Stomach (tissue), 4 donors: ENCODE measurements at regions not wholly inside any gene's neighbourhood (a gene's known extent, or its start where the extent isn't known, plus 50 kb on each side); places are given as distances from the start of the nearest gene placed in this dataset.

Experiments used
- EP300 ChIP-seq: sonication (generic); formaldehyde crosslinking; IDR thresholded peaks from one replicate; pipeline ENCODE4 v1.6.1; 2017; ENCODE audit warnings: antibody characterized with exemption
- TF ChIP-seq, protein P1 (sequence below), 7 experiments: fragments of 450-650 bp in 4 of 7; fragments of 200-600 bp in 3 of 7; sonication (generic) in 3 of 7; IDR thresholded peaks; one replicate each; pipeline ENCODE4 v1.5.1; 2016 to 2019; ENCODE audit warnings: antibody characterized with exemption in 7 of 7, control low read depth in 2 of 7, mild to moderate bottlenecking in 1 of 7

DNA sequence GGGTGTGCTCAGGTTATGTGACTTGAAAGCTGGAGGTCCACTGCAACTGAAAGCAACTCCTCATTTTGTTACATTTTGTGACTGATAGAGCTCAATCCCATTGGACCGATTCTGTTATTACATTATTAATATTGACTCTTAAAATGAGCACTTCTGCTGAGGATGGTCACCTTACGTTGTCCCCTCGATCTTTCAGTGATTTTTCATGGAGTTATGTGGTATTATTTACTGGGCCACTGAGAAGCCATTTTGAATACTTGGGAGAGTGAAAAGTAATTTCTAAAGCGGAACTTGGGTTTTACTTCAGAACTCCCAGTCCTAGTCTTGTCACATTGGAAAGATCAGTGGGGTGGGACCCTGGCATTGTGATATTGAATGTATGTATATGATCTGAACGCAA, 96.3 kb upstream of the FAM180A start:
- TF ChIP-seq, protein P1, sequence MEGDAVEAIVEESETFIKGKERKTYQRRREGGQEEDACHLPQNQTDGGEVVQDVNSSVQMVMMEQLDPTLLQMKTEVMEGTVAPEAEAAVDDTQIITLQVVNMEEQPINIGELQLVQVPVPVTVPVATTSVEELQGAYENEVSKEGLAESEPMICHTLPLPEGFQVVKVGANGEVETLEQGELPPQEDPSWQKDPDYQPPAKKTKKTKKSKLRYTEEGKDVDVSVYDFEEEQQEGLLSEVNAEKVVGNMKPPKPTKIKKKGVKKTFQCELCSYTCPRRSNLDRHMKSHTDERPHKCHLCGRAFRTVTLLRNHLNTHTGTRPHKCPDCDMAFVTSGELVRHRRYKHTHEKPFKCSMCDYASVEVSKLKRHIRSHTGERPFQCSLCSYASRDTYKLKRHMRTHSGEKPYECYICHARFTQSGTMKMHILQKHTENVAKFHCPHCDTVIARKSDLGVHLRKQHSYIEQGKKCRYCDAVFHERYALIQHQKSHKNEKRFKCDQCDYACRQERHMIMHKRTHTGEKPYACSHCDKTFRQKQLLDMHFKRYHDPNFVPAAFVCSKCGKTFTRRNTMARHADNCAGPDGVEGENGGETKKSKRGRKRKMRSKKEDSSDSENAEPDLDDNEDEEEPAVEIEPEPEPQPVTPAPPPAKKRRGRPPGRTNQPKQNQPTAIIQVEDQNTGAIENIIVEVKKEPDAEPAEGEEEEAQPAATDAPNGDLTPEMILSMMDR (IDR thresholded peaks at IDR 0.05), result no peak
- no peak for TF ChIP-seq EP300
